GM23338 (cell line): ENCODE measurements at regions not wholly inside any gene's neighbourhood (a gene's known extent, or its start where the extent isn't known, plus 50 kb on each side); places are given as distances from the start of the nearest gene placed in this dataset.

Experiments
- ATAC-seq: fragments of 200-7000 bp; cut with Tn5 transposase; 3 replicates; pipeline ENCODE4 v1.9.1; 2020
- DNase-seq: peaks from one replicate; pipeline ENCODE4 v3.0.0-alpha.2; 2015; ENCODE audit warnings: low spot score
- H2AFZ ChIP-seq: fragments of 200-600 bp; sonication (generic); 2 replicates; pipeline ENCODE4 v1.8.0; 2016; ENCODE audit warnings: antibody characterized with exemption, mild to moderate bottlenecking, moderate library complexity
- H3F3A ChIP-seq: fragments of 200-600 bp; sonication (generic); replicated peaks from 2 replicates; pipeline ENCODE4 v1.8.0; 2017; ENCODE audit warnings: antibody characterized with exemption, mixed run types, low read depth
- H3K27ac ChIP-seq: fragments of 200-600 bp; sonication (generic); 2 replicates; pipeline ENCODE4 v1.6.1; 2016; ENCODE audit warnings: low read depth
- H3K27me3 ChIP-seq: fragments of 200-600 bp; sonication (generic); 2 replicates; pipeline ENCODE4 v1.8.0; 2016; ENCODE audit warnings: mild to moderate bottlenecking, mixed run types, moderate library complexity; ENCODE audit not compliant: insufficient read depth
- H3K36me3 ChIP-seq: fragments of 200-600 bp; sonication (generic); 2 replicates; pipeline ENCODE4 v1.8.0; 2016; ENCODE audit warnings: mild to moderate bottlenecking; ENCODE audit not compliant: insufficient read depth
- H3K4me1 ChIP-seq: fragments of 200-600 bp; sonication (generic); 2 replicates; pipeline ENCODE4 v1.8.0; 2016; ENCODE audit warnings: mild to moderate bottlenecking, moderate library complexity; ENCODE audit not compliant: insufficient read depth
- H3K4me2 ChIP-seq: fragments of 200-600 bp; sonication (generic); 2 replicates; pipeline ENCODE4 v1.7.1; 2017; ENCODE audit warnings: mixed run types
- H3K4me3 ChIP-seq: fragments of 200-600 bp; sonication (generic); 2 replicates; pipeline ENCODE4 v1.6.1; 2016; ENCODE audit warnings: mixed run types
- H3K79me2 ChIP-seq: fragments of 200-600 bp; sonication (generic); replicated peaks from 2 replicates; pipeline ENCODE4 v1.8.0; 2017; ENCODE audit warnings: mild to moderate bottlenecking; ENCODE audit not compliant: insufficient read depth
- H3K9me2 ChIP-seq: fragments of 200-600 bp; sonication (generic); 2 replicates; pipeline ENCODE4 v1.8.0; 2017; ENCODE audit not compliant: insufficient read depth
- H4K20me1 ChIP-seq: fragments of 200-600 bp; sonication (generic); replicated peaks from 2 replicates; pipeline ENCODE4 v1.8.0; 2017; ENCODE audit warnings: mild to moderate bottlenecking; ENCODE audit not compliant: insufficient read depth
- H3K27ac Mint-ChIP-seq: 2 replicates; pipeline ENCODE4 v1.8.0; 2020; ENCODE audit warnings: inconsistent platforms, mild to moderate bottlenecking, moderate library complexity, mixed read lengths
- H3K27me3 Mint-ChIP-seq: 3 replicates; pipeline ENCODE4 v1.8.0; 2022; ENCODE audit warnings: low read depth, mild to moderate bottlenecking, moderate library complexity, mixed read lengths, inconsistent platforms; ENCODE audit not compliant: insufficient read depth, poor library complexity
- H3K36me3 Mint-ChIP-seq: 3 replicates; pipeline ENCODE4 v1.8.0; 2021; ENCODE audit warnings: low read depth, mild to moderate bottlenecking, inconsistent platforms, moderate library complexity, mixed read lengths
- H3K4me1 Mint-ChIP-seq: 3 replicates; pipeline ENCODE4 v1.8.0; 2020; ENCODE audit warnings: mild to moderate bottlenecking, inconsistent platforms, mixed read lengths
- H3K4me3 Mint-ChIP-seq: 3 replicates; pipeline ENCODE4 v1.8.0; 2021; ENCODE audit warnings: moderate library complexity, mild to moderate bottlenecking, inconsistent platforms, mixed read lengths
- H3K9me3 Mint-ChIP-seq: 3 replicates; pipeline ENCODE4 v1.8.0; 2020; ENCODE audit warnings: moderate library complexity, mild to moderate bottlenecking, inconsistent platforms, mixed read lengths
- CREB1 ChIP-seq: fragments of 250-450 bp; sonication (Bioruptor Pico); IDR thresholded peaks from 2 replicates; pipeline ENCODE4 v1.5.0; 2020; ENCODE audit warnings: low read depth, mild to moderate bottlenecking, moderate library complexity
- CTCF ChIP-seq, 2 experiments: fragments of 200-600 bp in 1 of 2; sonication (generic) in 1 of 2; conservative IDR thresholded peaks; 2 replicates each; pipeline versions ENCODE4 v1.5.1 to v1.6.1; 2016 to 2017; ENCODE audit warnings: antibody characterized with exemption in 2 of 2, low read depth in 2 of 2, mild to moderate bottlenecking in 2 of 2, moderate library complexity in 1 of 2
- ETS1 ChIP-seq: IDR thresholded peaks from 2 replicates; pipeline ENCODE4 v1.6.1; 2016; ENCODE audit warnings: antibody characterized with exemption
- EZH2 ChIP-seq: fragments of 200-600 bp; sonication (generic); IDR thresholded peaks from one replicate; pipeline ENCODE4 v1.8.0; 2017; ENCODE audit warnings: antibody characterized with exemption, mild to moderate bottlenecking, low read depth; ENCODE audit not compliant: unreplicated experiment
- EZH2phosphoT487 ChIP-seq: fragments of 200-600 bp; sonication (generic); IDR thresholded peaks from one replicate; pipeline ENCODE4 v1.8.1; 2018; ENCODE audit warnings: antibody characterized with exemption; ENCODE audit not compliant: unreplicated experiment
- JUNB ChIP-seq: IDR thresholded peaks from one replicate; pipeline ENCODE4 v1.6.1; 2016; ENCODE audit warnings: antibody characterized with exemption; ENCODE audit not compliant: unreplicated experiment
- NANOG ChIP-seq: IDR thresholded peaks from 2 replicates; pipeline ENCODE4 v1.6.1; 2016; ENCODE audit warnings: antibody characterized with exemption, borderline replicate concordance
- POLR2AphosphoS5 ChIP-seq: IDR thresholded peaks from 2 replicates; pipeline ENCODE4 v1.6.1; 2016; ENCODE audit warnings: antibody characterized with exemption, low read depth
- REST ChIP-seq: IDR thresholded peaks from one replicate; pipeline ENCODE4 v1.6.1; 2018; ENCODE audit warnings: antibody characterized with exemption; ENCODE audit not compliant: unreplicated experiment
- STAT1 ChIP-seq: IDR thresholded peaks from one replicate; pipeline ENCODE4 v1.6.1; 2016; ENCODE audit warnings: antibody characterized with exemption; ENCODE audit not compliant: unreplicated experiment
- ZNF114 ChIP-seq: fragments of 250-450 bp; sonication (Bioruptor Pico); IDR thresholded peaks from 2 replicates; pipeline ENCODE4 v1.5.0; 2020; ENCODE audit warnings: mild to moderate bottlenecking, moderate library complexity
- ZNF331 ChIP-seq: fragments of 250-450 bp; sonication (Bioruptor Pico); IDR thresholded peaks from 2 replicates; pipeline ENCODE4 v1.5.0; 2020; ENCODE audit warnings: low read depth, mild to moderate bottlenecking, moderate library complexity
- ZNF462 ChIP-seq: fragments of 250-450 bp; sonication (Bioruptor Pico); IDR thresholded peaks from 2 replicates; pipeline ENCODE4 v1.5.0; 2020; ENCODE audit warnings: mild to moderate bottlenecking, moderate library complexity

GRCh38 chr6:77231438-77232305 is 231.6 kb downstream of the HTR1B start:
- no peak overlapping the region for H3K4me3 ChIP-seq
- H3F3A ChIP-seq = no peaks in the 10 kb centered on the region
- no peak overlapping the region for H3K27ac ChIP-seq
- H3K36me3 ChIP-seq = no peaks in the 10 kb centered on the region
- ATAC-seq = peak; percentile 33; the same call in 1 of the 3 replicates
- no peak overlapping the region for H2AFZ ChIP-seq
- no peak overlapping the region for H3K4me2 ChIP-seq
- Mint-ChIP-seq H3K36me3 (no peaks in the 10 kb centered on the region), H3K4me1 (peaks cover 6% of the 10 kb centered on the region; the same call in 2 of the 3 replicates), H3K27ac (no peak overlapping the region), H3K27me3 (no peaks in the 10 kb centered on the region), H3K9me3 (no peaks in the 10 kb centered on the region), H3K4me3 (no peak overlapping the region)
- DNase-seq = no peak
- no peaks in the 10 kb centered on the region for H3K4me1 ChIP-seq
- H3K9me2 ChIP-seq = no peaks in the 10 kb centered on the region; the same call in 1 of the 2 replicates
- H4K20me1 ChIP-seq = no peaks in the 10 kb centered on the region
- no peaks in the 10 kb centered on the region for H3K27me3 ChIP-seq
- TF ChIP-seq POLR2AphosphoS5 = no peak
- TF ChIP-seq ZNF114 (CRISPR knock-in tag) = no peak
- TF ChIP-seq NANOG = no peak
- TF ChIP-seq STAT1 = no peak
- no peak for TF ChIP-seq CTCF (conservative IDR thresholded peaks at IDR 0.05; ENCODE audit: low read depth in 2 of 2)
- no peak for TF ChIP-seq ETS1
- TF ChIP-seq ZNF331 (CRISPR knock-in tag) = no peak
- TF ChIP-seq JUNB = no peak
- no peak for TF ChIP-seq EZH2
- TF ChIP-seq EZH2phosphoT487 = no peak
- TF ChIP-seq ZNF462 (CRISPR knock-in tag) = no peak
- no peak for TF ChIP-seq CREB1
- no peak for TF ChIP-seq REST
- no peaks in the 10 kb centered on the region for H3K79me2 ChIP-seq
